Neuronal stem cell (in vitro differentiated cells): ENCODE measurements at regions not wholly inside any gene's neighbourhood (a gene's known extent, or its start where the extent isn't known, plus 50 kb on each side); places are given as distances from the start of the nearest gene placed in this dataset.

Source experiments
- DNase-seq: peaks from one replicate; pipeline ENCODE4 v3.0.0-alpha.2; 2013; ENCODE audit warnings: low spot score
- H2AFZ ChIP-seq: one replicate; pipeline ENCODE4 v1.6.1; 2013; ENCODE audit warnings: mild to moderate bottlenecking, low read length, inconsistent platforms
- H2AK5ac ChIP-seq: 2 replicates; pipeline ENCODE4 v1.6.1; 2013; ENCODE audit warnings: low read depth, mild to moderate bottlenecking, inconsistent platforms, low read length, moderate library complexity, mixed read lengths
- H2BK120ac ChIP-seq: 2 replicates; pipeline ENCODE4 v1.6.1; 2013; ENCODE audit warnings: low read depth, mild to moderate bottlenecking, inconsistent platforms, low read length, moderate library complexity, mixed read lengths
- H2BK12ac ChIP-seq: one replicate; pipeline ENCODE4 v1.6.1; 2013; ENCODE audit warnings: low read length, inconsistent platforms
- H2BK15ac ChIP-seq: 2 replicates; pipeline ENCODE4 v1.6.1; 2013; ENCODE audit warnings: mild to moderate bottlenecking, low read length, inconsistent platforms, mixed read lengths
- H2BK5ac ChIP-seq: one replicate; pipeline ENCODE4 v1.6.1; 2013; ENCODE audit warnings: inconsistent platforms, mild to moderate bottlenecking, low read length, moderate library complexity
- H3K14ac ChIP-seq: one replicate; pipeline ENCODE4 v1.6.1; 2013; ENCODE audit warnings: low read length, inconsistent platforms
- H3K18ac ChIP-seq: 2 replicates; pipeline ENCODE4 v1.6.1; 2013; ENCODE audit warnings: low read length, inconsistent platforms
- H3K23ac ChIP-seq: 2 replicates; pipeline ENCODE4 v1.6.1; 2013; ENCODE audit warnings: low read depth, mild to moderate bottlenecking, mixed read lengths, low read length, inconsistent platforms; ENCODE audit not compliant: poor library complexity
- H3K27ac ChIP-seq: replicated peaks from 3 replicates; pipeline ENCODE4 v1.5.1; 2013; ENCODE audit warnings: low read length, inconsistent platforms
- H3K27me3 ChIP-seq, 3 experiments: 2 replicates each; pipeline ENCODE4 v1.6.1; 2013; ENCODE audit warnings: low read length in 3 of 3, mild to moderate bottlenecking in 2 of 3, inconsistent platforms in 1 of 3, low read depth in 1 of 3, mixed read lengths in 1 of 3, moderate library complexity in 1 of 3; ENCODE audit not compliant: control insufficient read depth in 3 of 3, insufficient read depth in 3 of 3
- H3K36me3 ChIP-seq, 2 donors: replicated peaks in 1 of 2; 2 replicates each; pipeline ENCODE4 v1.6.1; 2013; ENCODE audit warnings: low read length in 2 of 2; ENCODE audit not compliant: control insufficient read depth in 2 of 2, insufficient read depth in 2 of 2
- H3K4ac ChIP-seq: 2 replicates; pipeline ENCODE4 v1.6.1; 2013; ENCODE audit warnings: inconsistent platforms, mild to moderate bottlenecking, low read length, moderate library complexity
- H3K4me1 ChIP-seq, 2 donors: 1 replicate in 1 of 2; 2 replicates in 1 of 2; pipeline ENCODE4 v1.6.1; 2013; ENCODE audit warnings: low read length in 2 of 2, low read depth in 1 of 2; ENCODE audit not compliant: control insufficient read depth in 2 of 2, insufficient read depth in 1 of 2
- H3K4me2 ChIP-seq: one replicate; pipeline ENCODE4 v1.6.1; 2013; ENCODE audit warnings: mild to moderate bottlenecking, low read length, inconsistent platforms; ENCODE audit not compliant: insufficient read depth, poor library complexity, severe bottlenecking
- H3K4me3 ChIP-seq, 2 donors: 2 replicates each; pipeline ENCODE4 v1.5.1; 2013; ENCODE audit warnings: low read length in 2 of 2, mild to moderate bottlenecking in 2 of 2, inconsistent platforms in 1 of 2, moderate library complexity in 1 of 2
- H3K79me1 ChIP-seq: one replicate; pipeline ENCODE4 v1.6.1; 2013; ENCODE audit warnings: low read depth, mild to moderate bottlenecking, inconsistent platforms, low read length, moderate library complexity
- H3K9ac ChIP-seq: one replicate; pipeline ENCODE4 v1.6.1; 2013; ENCODE audit warnings: mild to moderate bottlenecking, low read depth, low read length, inconsistent platforms; ENCODE audit not compliant: poor library complexity
- H3K9me3 ChIP-seq, 2 donors: replicated peaks in 1 of 2; 2 replicates each; pipeline versions ENCODE3 to v1.6.1; 2013; ENCODE audit warnings: low read length in 2 of 2, mild to moderate bottlenecking in 2 of 2, inconsistent platforms in 1 of 2, low read depth in 1 of 2, mixed read lengths in 1 of 2, moderate library complexity in 1 of 2; ENCODE audit not compliant: control insufficient read depth in 2 of 2, insufficient read depth in 1 of 2
- H4K8ac ChIP-seq: one replicate; pipeline ENCODE4 v1.6.1; 2013; ENCODE audit warnings: low read depth, mild to moderate bottlenecking, inconsistent platforms, low read length, moderate library complexity
- H4K91ac ChIP-seq: one replicate; pipeline ENCODE4 v1.6.1; 2013; ENCODE audit warnings: low read length, low read depth, mild to moderate bottlenecking, inconsistent platforms; ENCODE audit not compliant: poor library complexity
- WGBS, 2 donors: extraction: QIAGEN DNeasy Blood & Tissue Kit; methylation state at CpG; one replicate each; pipeline ENCODE4 v1.1.7; 2013; ENCODE audit warnings: missing lambda C conversion rate in 2 of 2, mixed read lengths in 1 of 2; ENCODE audit not compliant: insufficient read length in 2 of 2, insufficient replicate concordance in 1 of 2; ENCODE audit errors: extremely low coverage in 2 of 2; 5-methylcytosine and 5-hydroxymethylcytosine counted together

- Histone ChIP-seq H2BK5ac (no peak overlapping the region), H3K4me2 (no peak overlapping the region), H2AK5ac (no peak overlapping the region), H2BK120ac (no peak overlapping the region), H2AFZ (no peak overlapping the region), H3K9ac (no peak overlapping the region), H2BK12ac (no peak overlapping the region), H3K18ac (no peak overlapping the region), H3K4me1 (no peaks in the 10 kb centered on the region), H3K36me3 (no peaks in the 10 kb centered on the region), H3K27ac (no peak overlapping the region), H2BK15ac (no peak overlapping the region), H4K91ac (no peak overlapping the region), H3K23ac (no peak overlapping the region), H3K79me1 (no peaks in the 10 kb centered on the region), H3K4ac (no peak overlapping the region), H3K9me3 (peaks cover 0 to 8% of the 10 kb centered on the region in 2 donors), H4K8ac (no peak overlapping the region), H3K27me3 (no peaks in the 10 kb centered on the region), H3K14ac (no peak overlapping the region), H3K4me3 (no peak overlapping the region)
- no peak for DNase-seq
Measured at GRCh38 chr6:92888316-92888715, 531.0 kb downstream of the EPHA7 start.

- no peak overlapping the region for H3K4me2 ChIP-seq
- no peak overlapping the region for H3K9ac ChIP-seq
- DNase-seq = no peak
- no peak overlapping the region for H3K18ac ChIP-seq
- H3K36me3 ChIP-seq = no peaks in the 10 kb centered on the region
- no peak overlapping the region for H3K27ac ChIP-seq
- no peak overlapping the region for H2BK5ac ChIP-seq
- peaks cover 0 to 8% of the 10 kb centered on the region in 2 donors for H3K9me3 ChIP-seq
- no peak overlapping the region for H2BK12ac ChIP-seq
- H2AFZ ChIP-seq = no peak overlapping the region
- H3K4me3 ChIP-seq = no peak overlapping the region
- no peak overlapping the region for H4K8ac ChIP-seq
- no peak overlapping the region for H2BK15ac ChIP-seq
- no peak overlapping the region for H2BK120ac ChIP-seq
- no peak overlapping the region for H2AK5ac ChIP-seq
- no peaks in the 10 kb centered on the region for H3K79me1 ChIP-seq
- H3K4ac ChIP-seq = no peak overlapping the region
- H3K4me1 ChIP-seq = no peaks in the 10 kb centered on the region
- H3K14ac ChIP-seq = no peak overlapping the region
- H3K23ac ChIP-seq = no peak overlapping the region
- H4K91ac ChIP-seq = no peak overlapping the region
- H3K27me3 ChIP-seq = no peaks in the 10 kb centered on the region
Measured at GRCh38 chr6:92887871-92888270, 531.5 kb downstream of the EPHA7 start.

GRCh38 chr6:92879526-92879925, 539.8 kb downstream of the EPHA7 start:
- no peak overlapping the region for H2BK120ac ChIP-seq
- H3K27me3 ChIP-seq = no peaks in the 10 kb centered on the region
- no peak for DNase-seq
- no peak overlapping the region for H2BK12ac ChIP-seq
- H3K79me1 ChIP-seq = no peaks in the 10 kb centered on the region
- no CpG with 5 or more reads among the region's 8 CpGs for WGBS, 2 donors
- H4K8ac ChIP-seq = no peak overlapping the region
- H3K9me3 ChIP-seq = peaks cover 0 to 3% of the 10 kb centered on the region in 2 donors
- no peak overlapping the region for H3K4me2 ChIP-seq
- H3K36me3 ChIP-seq = no peaks in the 10 kb centered on the region
- H2BK15ac ChIP-seq = no peak overlapping the region
- peak overlapping the region; percentile 56 for H3K14ac ChIP-seq
- no peak overlapping the region for H3K4ac ChIP-seq
- no peak overlapping the region for H3K27ac ChIP-seq
- no peak overlapping the region for H3K18ac ChIP-seq
- no peak overlapping the region for H3K23ac ChIP-seq
- H2AFZ ChIP-seq = no peak overlapping the region
- no peak overlapping the region for H3K4me3 ChIP-seq
- H3K4me1 ChIP-seq = no peaks in the 10 kb centered on the region
- H3K9ac ChIP-seq = no peak overlapping the region
- H2AK5ac ChIP-seq = no peak overlapping the region
- H4K91ac ChIP-seq = no peak overlapping the region
- no peak overlapping the region for H2BK5ac ChIP-seq

- H3K18ac ChIP-seq = no peak overlapping the region
- no peak overlapping the region for H3K23ac ChIP-seq
- no CpG with 5 or more reads among the region's 3 CpGs for WGBS, 2 donors
- H3K9me3 ChIP-seq = no peaks in the 10 kb centered on the region
- no peak overlapping the region for H2AFZ ChIP-seq
- H2BK12ac ChIP-seq = no peak overlapping the region
- H3K36me3 ChIP-seq = no peaks in the 10 kb centered on the region
- no peak overlapping the region for H4K8ac ChIP-seq
- no peaks in the 10 kb centered on the region for H3K27me3 ChIP-seq
- no peak overlapping the region for H4K91ac ChIP-seq
- no peak overlapping the region for H2BK15ac ChIP-seq
- no peaks in the 10 kb centered on the region for H3K4me1 ChIP-seq
- H3K4me2 ChIP-seq = no peak overlapping the region
- H2BK120ac ChIP-seq = no peak overlapping the region
- H2BK5ac ChIP-seq = no peak overlapping the region
- H3K79me1 ChIP-seq = no peaks in the 10 kb centered on the region
- H3K9ac ChIP-seq = no peak overlapping the region
- no peak overlapping the region for H3K14ac ChIP-seq
- no peak for DNase-seq
- no peak overlapping the region for H3K4me3 ChIP-seq
- H3K27ac ChIP-seq = no peak overlapping the region
- no peak overlapping the region for H2AK5ac ChIP-seq
- H3K4ac ChIP-seq = no peak overlapping the region
Measured at GRCh38 chr6:92864966-92865555, 554.3 kb downstream of the EPHA7 start.
